ENCODE measurements at regions not wholly inside any gene's neighbourhood (a gene's known extent, or its start where the extent isn't known, plus 50 kb on each side); places are given as distances from the start of the nearest gene placed in this dataset.

DNA sequence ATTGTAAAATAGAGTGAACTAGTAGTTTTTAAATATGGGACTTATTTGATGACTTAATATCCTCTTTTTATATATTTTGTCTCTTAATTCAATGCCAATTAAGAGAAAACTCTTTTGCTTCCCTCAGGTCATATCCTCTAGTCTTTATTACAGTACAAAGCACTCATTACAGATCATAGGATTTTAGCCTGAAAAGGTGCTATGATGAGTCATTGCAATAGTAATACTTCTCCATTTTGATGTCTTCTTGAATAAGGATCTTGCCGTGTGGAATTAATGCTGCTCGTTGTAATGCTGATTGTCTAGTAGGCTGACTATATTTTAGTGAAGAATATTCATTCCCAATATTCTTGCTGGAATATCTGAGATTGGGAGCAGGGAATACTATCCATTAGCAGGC is 612.2 kb upstream of the GOLIM4 start:
- TF ChIP-seq, protein P1, sequence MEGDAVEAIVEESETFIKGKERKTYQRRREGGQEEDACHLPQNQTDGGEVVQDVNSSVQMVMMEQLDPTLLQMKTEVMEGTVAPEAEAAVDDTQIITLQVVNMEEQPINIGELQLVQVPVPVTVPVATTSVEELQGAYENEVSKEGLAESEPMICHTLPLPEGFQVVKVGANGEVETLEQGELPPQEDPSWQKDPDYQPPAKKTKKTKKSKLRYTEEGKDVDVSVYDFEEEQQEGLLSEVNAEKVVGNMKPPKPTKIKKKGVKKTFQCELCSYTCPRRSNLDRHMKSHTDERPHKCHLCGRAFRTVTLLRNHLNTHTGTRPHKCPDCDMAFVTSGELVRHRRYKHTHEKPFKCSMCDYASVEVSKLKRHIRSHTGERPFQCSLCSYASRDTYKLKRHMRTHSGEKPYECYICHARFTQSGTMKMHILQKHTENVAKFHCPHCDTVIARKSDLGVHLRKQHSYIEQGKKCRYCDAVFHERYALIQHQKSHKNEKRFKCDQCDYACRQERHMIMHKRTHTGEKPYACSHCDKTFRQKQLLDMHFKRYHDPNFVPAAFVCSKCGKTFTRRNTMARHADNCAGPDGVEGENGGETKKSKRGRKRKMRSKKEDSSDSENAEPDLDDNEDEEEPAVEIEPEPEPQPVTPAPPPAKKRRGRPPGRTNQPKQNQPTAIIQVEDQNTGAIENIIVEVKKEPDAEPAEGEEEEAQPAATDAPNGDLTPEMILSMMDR (conservative IDR thresholded peaks at IDR 0.05; ENCODE audit: low read depth, low read length) = no peak
- DNase-seq (ENCODE audit: low read depth) = no peak

DNA sequence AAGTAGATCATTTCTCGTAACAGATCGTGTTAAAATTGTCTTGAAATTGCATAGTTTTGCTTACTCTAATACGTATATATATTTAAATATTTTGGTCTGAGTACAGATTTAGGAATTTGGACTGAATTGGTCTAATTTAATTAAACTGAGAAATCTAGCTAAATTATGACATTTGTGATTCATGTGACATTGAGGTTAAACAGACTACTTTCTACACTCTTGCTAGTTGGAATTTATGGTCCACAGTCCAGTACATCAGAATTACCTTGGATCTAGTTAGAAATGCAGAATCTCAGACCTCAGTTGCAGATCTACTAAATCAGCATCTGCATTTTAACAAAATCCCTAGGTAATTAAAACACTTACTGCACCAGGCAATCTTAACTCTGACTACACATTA is 609.7 kb upstream of the GOLIM4 start:
- no peak for DNase-seq (ENCODE audit: low read depth)
- TF ChIP-seq, protein P1 (conservative IDR thresholded peaks at IDR 0.05; ENCODE audit: low read depth, low read length) = no peak
- H3K4me3 ChIP-seq (ENCODE audit: low read depth, low read length) = no peak overlapping the region

More for the DNA sequence above, 612.2 kb upstream of the GOLIM4 start:
- no peak overlapping the region for H3K4me3 ChIP-seq (ENCODE audit: low read depth, low read length)

- H3K4me3 ChIP-seq (ENCODE audit: low read depth, low read length) = no peak overlapping the region
- no peak for DNase-seq (ENCODE audit: low read depth)
- TF ChIP-seq, protein P1 (conservative IDR thresholded peaks at IDR 0.05; ENCODE audit: low read depth, low read length) = no peak
Observed at GRCh38 chr3:168696051-168696450, 600.3 kb upstream of the GOLIM4 start.

- H3K4me3 ChIP-seq (ENCODE audit: low read depth, low read length) = no peak overlapping the region
- DNase-seq (ENCODE audit: low read depth) = no peak
- TF ChIP-seq, protein P1 (conservative IDR thresholded peaks at IDR 0.05; ENCODE audit: low read depth, low read length) = no peak
Observed at GRCh38 chr3:168693870-168694269, 598.1 kb upstream of the GOLIM4 start.

- H3K4me3 ChIP-seq (ENCODE audit: low read depth, low read length) = no peak overlapping the region
- TF ChIP-seq, protein P1 (conservative IDR thresholded peaks at IDR 0.05; ENCODE audit: low read depth, low read length) = no peak
- no peak for DNase-seq (ENCODE audit: low read depth)
Observed at GRCh38 chr3:168688267-168688666, 592.5 kb upstream of the GOLIM4 start.

DNA sequence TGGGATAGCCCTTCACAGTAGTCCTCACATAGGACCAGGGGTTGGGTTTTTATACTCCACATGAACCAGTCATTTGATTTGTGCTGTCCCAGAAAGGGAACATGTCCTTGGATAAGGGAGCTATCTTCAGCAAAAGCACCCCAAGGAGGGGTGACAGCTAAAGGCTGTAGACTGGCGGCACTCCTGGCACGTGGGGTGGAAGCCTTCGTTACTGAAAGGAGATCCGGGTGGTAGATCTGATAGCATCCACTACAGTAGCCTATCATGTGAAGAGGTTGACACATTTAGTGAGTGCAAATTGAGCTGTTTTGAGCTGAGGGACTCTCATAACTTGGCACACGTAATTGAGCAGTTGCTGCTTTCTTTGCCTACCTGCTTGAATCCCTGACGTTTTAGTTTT is 588.8 kb upstream of the GOLIM4 start:
- H3K4me3 ChIP-seq (ENCODE audit: low read depth, low read length) = no peak overlapping the region
- DNase-seq (ENCODE audit: low read depth) = no peak
- TF ChIP-seq, protein P1 (conservative IDR thresholded peaks at IDR 0.05; ENCODE audit: low read depth, low read length) = no peak

- no peak for DNase-seq (ENCODE audit: low read depth)
Observed at GRCh38 chr3:168678730-168679129, 583.0 kb upstream of the GOLIM4 start.

More at GRCh38 chr3:168678730-168679129, 583.0 kb upstream of the GOLIM4 start:
- no peak overlapping the region for H3K4me3 ChIP-seq (ENCODE audit: low read depth, low read length)
- TF ChIP-seq, protein P1 (conservative IDR thresholded peaks at IDR 0.05; ENCODE audit: low read depth, low read length) = no peak
